ENCODE measurements at regions not wholly inside any gene's neighbourhood (a gene's known extent, or its start where the extent isn't known, plus 50 kb on each side); places are given as distances from the start of the nearest gene placed in this dataset.

- no peak overlapping the region for H3K27ac ChIP-seq (ENCODE audit: low read depth)
- H3K27me3 ChIP-seq (ENCODE audit: insufficient read depth), result no peaks in the 10 kb centered on the region
- Mint-ChIP-seq H3K4me1 (0 out of 3 replicates have a peak, but pooled peaks cover 2% of the 10 kb centered on the region), H3K36me3 (ENCODE audit: low read depth) (no peaks in the 10 kb centered on the region), H3K9me3 (no peaks in the 10 kb centered on the region; the same call in 2 of the 3 replicates), H3K4me3 (no peak overlapping the region), H3K27ac (no peak overlapping the region), H3K27me3 (ENCODE audit: insufficient read depth, low read depth, poor library complexity) (peaks cover 2% of the 10 kb centered on the region)
- H3K79me2 ChIP-seq (replicated peaks; ENCODE audit: insufficient read depth), result no peaks in the 10 kb centered on the region
- H3F3A ChIP-seq (replicated peaks; ENCODE audit: low read depth), result no peaks in the 10 kb centered on the region
- no peak overlapping the region for H2AFZ ChIP-seq
- H3K4me2 ChIP-seq, result no peak overlapping the region
- DNase-seq (ENCODE audit: low spot score), result no peak
- no peaks in the 10 kb centered on the region for H3K4me1 ChIP-seq (ENCODE audit: insufficient read depth)
- no peak overlapping the region for H3K4me3 ChIP-seq
- no peaks in the 10 kb centered on the region for H3K9me2 ChIP-seq (ENCODE audit: insufficient read depth)
- no peak for ATAC-seq
- TF ChIP-seq JUNB (IDR thresholded peaks at IDR 0.05; ENCODE audit: unreplicated experiment) (no peak), ZNF114 (CRISPR knock-in tag; IDR thresholded peaks at IDR 0.05) (no peak), POLR2AphosphoS5 (IDR thresholded peaks at IDR 0.05; ENCODE audit: low read depth) (no peak), REST (IDR thresholded peaks at IDR 0.05; ENCODE audit: unreplicated experiment) (no peak), EZH2phosphoT487 (IDR thresholded peaks at IDR 0.05; ENCODE audit: unreplicated experiment) (no peak), NANOG (IDR thresholded peaks at IDR 0.05; ENCODE audit: borderline replicate concordance) (no peak), CREB1 (CRISPR knock-in tag; IDR thresholded peaks at IDR 0.05; ENCODE audit: low read depth) (no peak), EZH2 (IDR thresholded peaks at IDR 0.05; ENCODE audit: low read depth, unreplicated experiment) (no peak), ZNF331 (CRISPR knock-in tag; IDR thresholded peaks at IDR 0.05; ENCODE audit: low read depth) (no peak), CTCF (conservative IDR thresholded peaks at IDR 0.05; ENCODE audit: low read depth in 2 of 2) (no peak)
- TF ChIP-seq, protein P1, sequence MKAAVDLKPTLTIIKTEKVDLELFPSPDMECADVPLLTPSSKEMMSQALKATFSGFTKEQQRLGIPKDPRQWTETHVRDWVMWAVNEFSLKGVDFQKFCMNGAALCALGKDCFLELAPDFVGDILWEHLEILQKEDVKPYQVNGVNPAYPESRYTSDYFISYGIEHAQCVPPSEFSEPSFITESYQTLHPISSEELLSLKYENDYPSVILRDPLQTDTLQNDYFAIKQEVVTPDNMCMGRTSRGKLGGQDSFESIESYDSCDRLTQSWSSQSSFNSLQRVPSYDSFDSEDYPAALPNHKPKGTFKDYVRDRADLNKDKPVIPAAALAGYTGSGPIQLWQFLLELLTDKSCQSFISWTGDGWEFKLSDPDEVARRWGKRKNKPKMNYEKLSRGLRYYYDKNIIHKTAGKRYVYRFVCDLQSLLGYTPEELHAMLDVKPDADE (IDR thresholded peaks at IDR 0.05), result no peak
- no peaks in the 10 kb centered on the region for H4K20me1 ChIP-seq (replicated peaks; ENCODE audit: insufficient read depth)
- H3K36me3 ChIP-seq (ENCODE audit: insufficient read depth), result no peaks in the 10 kb centered on the region
Measured at GRCh38 chr21:16537501-16537900, 807.7 kb downstream of the USP25 start.

All from GM23338 (cell line).